AG08395 (cell line): ENCODE measurements at regions not wholly inside any gene's neighbourhood (a gene's known extent, or its start where the extent isn't known, plus 50 kb on each side); places are given as distances from the start of the nearest gene placed in this dataset.
"Not testable (repeated sequence)": the region's sequence is repeated elsewhere in the genome, so short reads cannot be mapped to it uniquely, and the experiment has no call there.

ENCODE experiments used
- DNase-seq: peaks from one replicate; pipeline ENCODE4 v3.0.0; 2012; ENCODE audit warnings: mixed read lengths, low spot score

- no peak for DNase-seq
Observed at GRCh38 chr2:192953116-192953515, 758.4 kb upstream of the TMEFF2 start.

GRCh38 chr2:192952245-192952644 lies 757.5 kb upstream of the TMEFF2 start:
- DNase-seq: no peak

- DNase-seq: no peak
Observed at GRCh38 chr2:192948316-192948715, 753.6 kb upstream of the TMEFF2 start.

- peak; percentile 1 for DNase-seq
Observed at GRCh38 chr2:192947352-192947751, 752.6 kb upstream of the TMEFF2 start.

GRCh38 chr2:192940767-192941166 lies 746.0 kb upstream of the TMEFF2 start:
- DNase-seq: no peak

- DNase-seq: no peak
Observed at GRCh38 chr2:192932376-192932775, 737.6 kb upstream of the TMEFF2 start.

GRCh38 chr2:192921631-192922030 lies 726.9 kb upstream of the TMEFF2 start:
- not testable (repeated sequence) for DNase-seq

- DNase-seq: no peak
Observed at GRCh38 chr2:192901446-192901845, 706.7 kb upstream of the TMEFF2 start.

GRCh38 chr2:192899466-192899865 lies 704.7 kb upstream of the TMEFF2 start:
- DNase-seq: no peak

- DNase-seq: not testable (repeated sequence)
Observed at GRCh38 chr2:192893976-192894375, 699.2 kb upstream of the TMEFF2 start.

- no peak for DNase-seq
Observed at GRCh38 chr2:192888109-192888508, 693.4 kb upstream of the TMEFF2 start.

GRCh38 chr2:192887337-192887736 lies 692.6 kb upstream of the TMEFF2 start:
- no peak for DNase-seq

- DNase-seq: no peak
Observed at GRCh38 chr2:192886636-192887035, 691.9 kb upstream of the TMEFF2 start.

- no peak for DNase-seq
Observed at GRCh38 chr2:192885569-192886160, 690.9 kb upstream of the TMEFF2 start.

GRCh38 chr2:192877159-192877558 lies 682.4 kb upstream of the TMEFF2 start:
- no peak for DNase-seq

- DNase-seq: no peak
Observed at GRCh38 chr2:192876698-192877097, 682.0 kb upstream of the TMEFF2 start.

- DNase-seq: no peak
Observed at GRCh38 chr2:192854706-192855105, 660.0 kb upstream of the TMEFF2 start.

- no peak for DNase-seq
Observed at GRCh38 chr2:192854031-192854430, 659.3 kb upstream of the TMEFF2 start.

- DNase-seq: no peak
Observed at GRCh38 chr2:192828947-192829346, 634.2 kb upstream of the TMEFF2 start.

GRCh38 chr2:192828175-192828574 lies 633.4 kb upstream of the TMEFF2 start:
- no peak for DNase-seq

GRCh38 chr2:192827735-192828134 lies 633.0 kb upstream of the TMEFF2 start:
- no peak for DNase-seq

GRCh38 chr2:192814376-192814775 lies 619.6 kb upstream of the TMEFF2 start:
- no peak for DNase-seq

GRCh38 chr2:192813341-192813740 lies 618.6 kb upstream of the TMEFF2 start:
- DNase-seq: no peak

- DNase-seq: no peak
Observed at GRCh38 chr2:192809173-192809572, 614.4 kb upstream of the TMEFF2 start.

GRCh38 chr2:192783643-192784042 lies 588.9 kb upstream of the TMEFF2 start:
- DNase-seq: no peak
